Hepatocyte (in vitro differentiated cells): ENCODE measurements at regions not wholly inside any gene's neighbourhood (a gene's known extent, or its start where the extent isn't known, plus 50 kb on each side); places are given as distances from the start of the nearest gene placed in this dataset.

Source experiments
- DNase-seq: peaks from one replicate; pipeline ENCODE4 v3.0.0-alpha.2; 2016; ENCODE audit warnings: low spot score
- H2AFZ ChIP-seq: fragments of 200-600 bp; sonication (generic); 2 replicates; pipeline ENCODE4 v1.6.0; 2016; ENCODE audit warnings: antibody characterized with exemption, mild to moderate bottlenecking
- H3K27ac ChIP-seq: fragments of 200-600 bp; sonication (generic); 2 replicates; pipeline ENCODE4 v1.5.1; 2016; ENCODE audit warnings: mild to moderate bottlenecking
- H3K27me3 ChIP-seq: fragments of 200-600 bp; sonication (generic); 2 replicates; pipeline ENCODE4 v1.6.1; 2016
- H3K36me3 ChIP-seq: fragments of 200-600 bp; sonication (generic); replicated peaks from 2 replicates; pipeline ENCODE4 v1.5.1; 2016; ENCODE audit warnings: low read depth; ENCODE audit not compliant: insufficient read depth
- H3K4me1 ChIP-seq: fragments of 200-600 bp; sonication (generic); 2 replicates; pipeline ENCODE4 v1.5.1; 2016; ENCODE audit warnings: mild to moderate bottlenecking, moderate library complexity; ENCODE audit not compliant: insufficient read depth
- H3K4me2 ChIP-seq: fragments of 200-600 bp; sonication (generic); 2 replicates; pipeline ENCODE4 v1.6.0; 2016
- H3K4me3 ChIP-seq: fragments of 200-600 bp; sonication (generic); 2 replicates; pipeline ENCODE4 v1.5.1; 2016; ENCODE audit warnings: mild to moderate bottlenecking
- H3K79me2 ChIP-seq: fragments of 200-600 bp; sonication (generic); 2 replicates; pipeline ENCODE4 v1.6.0; 2017; ENCODE audit warnings: mild to moderate bottlenecking
- H3K9me2 ChIP-seq: fragments of 200-600 bp; sonication (generic); replicated peaks from 2 replicates; pipeline ENCODE4 v1.6.0; 2017; ENCODE audit warnings: mild to moderate bottlenecking; ENCODE audit not compliant: insufficient read depth
- H3K9me3 ChIP-seq: fragments of 200-600 bp; sonication (generic); 2 replicates; pipeline ENCODE4 v1.5.1; 2016; ENCODE audit warnings: low read depth, mild to moderate bottlenecking
- H4K20me1 ChIP-seq: fragments of 200-600 bp; sonication (generic); 2 replicates; pipeline ENCODE4 v1.6.0; 2016; ENCODE audit warnings: mild to moderate bottlenecking; ENCODE audit not compliant: insufficient read depth, poor library complexity, severe bottlenecking
- CTCF ChIP-seq: fragments of 200-600 bp; sonication (generic); IDR thresholded peaks from 2 replicates; pipeline ENCODE4 v1.5.1; 2016; ENCODE audit warnings: antibody characterized with exemption, mild to moderate bottlenecking; ENCODE audit not compliant: poor library complexity
- EZH2 ChIP-seq: fragments of 200-600 bp; sonication (generic); IDR thresholded peaks from 2 replicates; pipeline ENCODE4 v1.6.1; 2016; ENCODE audit warnings: antibody characterized with exemption, mild to moderate bottlenecking, borderline replicate concordance
- EZH2phosphoT487 ChIP-seq: fragments of 200-600 bp; sonication (generic); IDR thresholded peaks from one replicate; pipeline ENCODE4 v1.6.1; 2018; ENCODE audit warnings: antibody characterized with exemption, mild to moderate bottlenecking, low read depth, moderate library complexity; ENCODE audit not compliant: unreplicated experiment, severe bottlenecking
- WGBS: methylation state at CpG from one replicate; pipeline ENCODE4 v1.1.6; 2016; ENCODE audit warnings: low lambda C conversion rate; ENCODE audit errors: missing lambda C conversion rate; 5-methylcytosine and 5-hydroxymethylcytosine counted together

GRCh38 chr2:234559609-234560008, 62.7 kb upstream of the ARL4C start:
- no peaks in the 10 kb centered on the region for H3K9me3 ChIP-seq
- no peak overlapping the region for H3K4me3 ChIP-seq
- WGBS = 82% methylated on average over 5 of the region's 5 CpGs
- H4K20me1 ChIP-seq = no peaks in the 10 kb centered on the region
- TF ChIP-seq EZH2 = no peak
- no peak for TF ChIP-seq CTCF
- TF ChIP-seq EZH2phosphoT487 = no peak
- H3K4me2 ChIP-seq = no peak overlapping the region
- no peak overlapping the region for H2AFZ ChIP-seq
- H3K9me2 ChIP-seq = no peaks in the 10 kb centered on the region
- no peak overlapping the region for H3K27ac ChIP-seq
- no peaks in the 10 kb centered on the region for H3K79me2 ChIP-seq
- H3K4me1 ChIP-seq = no peaks in the 10 kb centered on the region
- H3K27me3 ChIP-seq = no peaks in the 10 kb centered on the region
- no peaks in the 10 kb centered on the region for H3K36me3 ChIP-seq
- DNase-seq = peak; percentile 23

- no peak overlapping the region for H2AFZ ChIP-seq
- H3K79me2 ChIP-seq = no peaks in the 10 kb centered on the region
- H3K4me3 ChIP-seq = no peak overlapping the region
- no peak overlapping the region for H3K4me2 ChIP-seq
- TF ChIP-seq CTCF (no peak), EZH2 (no peak), EZH2phosphoT487 (no peak)
- H3K27me3 ChIP-seq = no peaks in the 10 kb centered on the region
- no peaks in the 10 kb centered on the region for H3K4me1 ChIP-seq
- H3K36me3 ChIP-seq = no peaks in the 10 kb centered on the region
- H4K20me1 ChIP-seq = no peaks in the 10 kb centered on the region
- 91% methylated on average over 4 of the region's 4 CpGs for WGBS
- H3K9me2 ChIP-seq = no peaks in the 10 kb centered on the region
- H3K27ac ChIP-seq = no peak overlapping the region
- no peak for DNase-seq
- H3K9me3 ChIP-seq = no peaks in the 10 kb centered on the region
Measured at GRCh38 chr2:234558642-234559041, 61.8 kb upstream of the ARL4C start.

GRCh38 chr2:234556848-234557573, 60.1 kb upstream of the ARL4C start:
- H3K36me3 ChIP-seq = no peaks in the 10 kb centered on the region
- H3K79me2 ChIP-seq = no peaks in the 10 kb centered on the region
- no peaks in the 10 kb centered on the region for H3K4me1 ChIP-seq
- 79% methylated on average over 5 of the region's 5 CpGs for WGBS
- H3K4me2 ChIP-seq = no peak overlapping the region
- H2AFZ ChIP-seq = no peak overlapping the region
- TF ChIP-seq EZH2 = no peak
- TF ChIP-seq CTCF = no peak
- no peak for TF ChIP-seq EZH2phosphoT487
- H3K9me3 ChIP-seq = no peaks in the 10 kb centered on the region
- no peaks in the 10 kb centered on the region for H3K9me2 ChIP-seq
- H3K4me3 ChIP-seq = no peak overlapping the region
- H3K27me3 ChIP-seq = no peaks in the 10 kb centered on the region
- H3K27ac ChIP-seq = peak overlapping the region; percentile 56
- H4K20me1 ChIP-seq = no peaks in the 10 kb centered on the region
- DNase-seq = peak; percentile 28
